Skeletal muscle satellite cell (primary cell): ENCODE measurements at regions not wholly inside any gene's neighbourhood (a gene's known extent, or its start where the extent isn't known, plus 50 kb on each side); places are given as distances from the start of the nearest gene placed in this dataset. TPM values are rescaled to one million over a fixed set of nuclear protein-coding genes. Genes with fewer than 3 reads are reported as not detected.
A peak's percentile ranks its signal among the peaks of the same experiment; 100 is the strongest.
"Not testable (repeated sequence)": the region's sequence is repeated elsewhere in the genome, so short reads cannot be mapped to it uniquely, and the experiment has no call there.

Experiments used
- H3K27me3 ChIP-seq: 2 replicates; pipeline ENCODE4 v1.7.0; 2013; ENCODE audit warnings: low read length; ENCODE audit not compliant: control insufficient read depth, insufficient read depth
- H3K36me3 ChIP-seq: 2 replicates; pipeline ENCODE4 v1.7.0; 2013; ENCODE audit warnings: mild to moderate bottlenecking, control low read depth, low read length; ENCODE audit not compliant: insufficient read depth
- H3K4me1 ChIP-seq: 2 replicates; pipeline ENCODE4 v1.7.0; 2013; ENCODE audit warnings: low read length; ENCODE audit not compliant: control insufficient read depth, insufficient read depth
- H3K4me2 ChIP-seq: 2 replicates; pipeline ENCODE4 v1.7.0; 2013; ENCODE audit warnings: mild to moderate bottlenecking, low read length
- H3K4me3 ChIP-seq: 2 replicates; pipeline ENCODE4 v1.7.0; 2013; ENCODE audit warnings: low read length
- H3K9ac ChIP-seq: 2 replicates; pipeline ENCODE4 v1.7.0; 2013; ENCODE audit warnings: mild to moderate bottlenecking, low read depth, low read length, moderate library complexity
- H3K9me3 ChIP-seq: replicated peaks from 2 replicates; pipeline ENCODE4 v1.7.0; 2013; ENCODE audit warnings: mild to moderate bottlenecking, control low read depth, low read length
- small RNA-seq: library from RNA; depleted of rRNA; stranded (forward); fragments of <200 nt; gene quantifications from one replicate; pipeline ENCODE3, GENCODE V24; 2012

- Histone ChIP-seq H3K9ac (no peak overlapping the region), H3K36me3 (no peaks in the 10 kb centered on the region), H3K27me3 (no peaks in the 10 kb centered on the region), H3K4me2 (no peak overlapping the region), H3K4me1 (peaks cover 8% of the 10 kb centered on the region), H3K9me3 (no peaks in the 10 kb centered on the region), H3K4me3 (no peak overlapping the region)
Measured at GRCh38 chr6:145567684-145568252, 167.6 kb downstream of the EPM2A start.

- Histone ChIP-seq H3K36me3 (no peaks in the 10 kb centered on the region), H3K4me3 (no peak overlapping the region), H3K9ac (no peak overlapping the region), H3K27me3 (no peaks in the 10 kb centered on the region), H3K9me3 (no peaks in the 10 kb centered on the region), H3K4me2 (peak overlapping the region; percentile 12), H3K4me1 (peaks cover 8% of the 10 kb centered on the region)
Measured at GRCh38 chr6:145569140-145569539, 166.2 kb downstream of the EPM2A start.

GRCh38 chr6:145570336-145570735, 165.0 kb downstream of the EPM2A start:
- not testable (repeated sequence) for H3K4me3 ChIP-seq, H3K36me3 ChIP-seq, H3K4me2 ChIP-seq, H3K27me3 ChIP-seq, H3K9me3 ChIP-seq, H3K4me1 ChIP-seq, H3K9ac ChIP-seq

GRCh38 chr6:145574269-145574668, 161.1 kb downstream of the EPM2A start:
- H3K9ac ChIP-seq, H3K4me3 ChIP-seq, H3K4me1 ChIP-seq, H3K27me3 ChIP-seq, H3K9me3 ChIP-seq, H3K36me3 ChIP-seq, H3K4me2 ChIP-seq: not testable (repeated sequence)

Small RNAs in the stretch of these regions (small RNA-seq; reads per million reads assigned to genes)
- not detected for gene RNU1-33P
